Heart right ventricle (tissue), 16 donors: ENCODE measurements at regions not wholly inside any gene's neighbourhood (a gene's known extent, or its start where the extent isn't known, plus 50 kb on each side); places are given as distances from the start of the nearest gene placed in this dataset.

Experiments
- ATAC-seq, 8 donors: fragments of 200-7000 bp; cut with Tn5 transposase; one replicate each; pipeline ENCODE4 v1.9.1; 2020; ENCODE audit warnings: mild to moderate bottlenecking in 8 of 8, moderate library complexity in 8 of 8, moderate number of reproducible peaks in 1 of 8
- DNase-seq, 2 donors: peaks; one replicate each; pipeline ENCODE4 v3.0.0-alpha.2; 2020
- H3K27ac ChIP-seq, 10 donors: fragments of 200-600 bp; sonication (generic) in 2 of 10; one replicate each; pipeline versions ENCODE4 v1.5.0 to v1.8.0; 2020 to 2022; ENCODE audit warnings: mild to moderate bottlenecking in 3 of 10
- H3K27me3 ChIP-seq, 7 donors: fragments of 200-600 bp; one replicate each; pipeline ENCODE4 v1.8.0; 2021 to 2022; ENCODE audit warnings: mild to moderate bottlenecking in 2 of 7
- H3K36me3 ChIP-seq, 9 donors: fragments of 200-600 bp; sonication (generic) in 1 of 9; one replicate each; pipeline versions ENCODE4 v1.5.0 to v1.8.0; 2020 to 2022; ENCODE audit warnings: mild to moderate bottlenecking in 2 of 9
- H3K4me1 ChIP-seq, 9 donors: fragments of 200-600 bp; sonication (generic) in 1 of 9; one replicate each; pipeline versions ENCODE4 v1.5.0 to v1.8.0; 2020 to 2022; ENCODE audit warnings: mild to moderate bottlenecking in 4 of 9
- H3K4me3 ChIP-seq, 10 donors: fragments of 200-600 bp; sonication (generic) in 2 of 10; one replicate each; pipeline versions ENCODE4 v1.5.0 to v1.8.0; 2020 to 2022; ENCODE audit warnings: mild to moderate bottlenecking in 7 of 10, moderate library complexity in 2 of 10
- H3K9me3 ChIP-seq, 11 donors: fragments of 200-600 bp in 10 of 11; sonication (generic) in 2 of 11; one replicate each; pipeline versions ENCODE4 v1.5.0 to v1.8.0; 2013 to 2022; ENCODE audit warnings: mild to moderate bottlenecking in 2 of 11, control low read depth in 1 of 11, moderate library complexity in 1 of 11
- WGBS, 2 donors: extraction: QIAGEN DNeasy Blood & Tissue Kit; methylation state at CpG; one replicate each; pipeline ENCODE4 v1.1.7; 2013; ENCODE audit warnings: inconsistent platforms in 1 of 2; 5-methylcytosine and 5-hydroxymethylcytosine counted together
- intact Hi-C, 10 donors: fragments of 100-400 bp; cut with DNase I; formaldehyde crosslinking; loops; one replicate each; pipeline versions ENCODE4 v1.11.1 to v1.14.2; 2022
- TF ChIP-seq, protein P1 (sequence below), 9 donors: fragments of 200-600 bp; sonication (generic) in 2 of 9; IDR thresholded peaks; one replicate each; pipeline versions ENCODE4 v1.5.0 to v1.8.0; 2021 to 2022; ENCODE audit warnings: antibody characterized with exemption in 9 of 9, mild to moderate bottlenecking in 5 of 9, moderate library complexity in 1 of 9
- donor health status: Arrhythmogenic right ventricular cardiomyopathy.
- donor health status: ischemic (EF 13 %, LVEDD 7.1; RV severe dilation, severe dysfunction).
- donor health status: healthy with polysubstance abuse.
- donor health status: DM: no; HTN: yes; CAD: no.
- donor health status: DM: no; HTN: no; CAD: no.
- donor health status: ischemic (EF 25% LVEDD 6.9; RV normal size, moderate dysfunction).
- donor health status: ischemic (EF 25% LVEDD 5.7; RV mildly dilated, moderate dysfunction).
- donor health status: healthy.
- donor health status: DM: yes; HTN: yes; CAD: no.
- donor health status: Ischemic cardiomyopathy.
- donor health status: ischemic (EF 35%, LVEDD 5.7; RV mildly dilated, moderate dysfunction).
- donor health status: nonischemic (EF 11% LVEDD 7.7; RV severe dilation, severe dysfunction).
- donor health status: DM: yes; HTN: yes; CAD: no.
- donor health status: PGD.
- donor health status: ischemic (EF 29% LVEDD 5.4; RV normal size, mild dysfunction).
- donor health status: nonischemic (EF 23%, LVEDD 6.1; RV moderate dilation, normal function).

DNA sequence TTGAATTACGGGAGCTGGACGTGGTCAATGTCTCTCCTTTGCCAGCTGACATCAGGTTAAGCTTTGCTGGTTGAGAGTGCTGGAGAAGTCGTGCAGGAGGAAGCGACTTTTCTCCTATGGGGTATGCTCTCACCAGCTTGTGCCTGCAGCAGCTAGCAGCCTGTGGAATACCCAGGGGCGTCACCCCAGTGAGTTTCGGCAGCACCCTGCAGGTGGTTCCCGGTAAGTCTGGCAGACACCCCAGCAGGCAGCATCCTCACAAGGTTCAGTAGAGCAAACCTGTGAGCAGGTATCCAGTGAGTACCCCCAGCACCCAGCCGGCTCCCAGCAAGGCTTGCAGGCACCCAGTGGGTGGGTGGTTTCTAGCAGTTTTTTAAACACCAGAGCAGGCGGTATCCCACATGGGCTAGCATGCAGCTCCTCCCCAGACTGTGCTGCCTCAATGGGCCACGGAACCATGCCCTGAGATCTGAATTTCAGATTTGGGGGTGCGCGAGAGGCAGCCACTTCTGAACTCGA is 74.8 kb upstream of the SVIL start:
- 90 to 92% methylated on average over 13 of the region's 13 CpGs for WGBS, 2 donors
- TF ChIP-seq, protein P1, sequence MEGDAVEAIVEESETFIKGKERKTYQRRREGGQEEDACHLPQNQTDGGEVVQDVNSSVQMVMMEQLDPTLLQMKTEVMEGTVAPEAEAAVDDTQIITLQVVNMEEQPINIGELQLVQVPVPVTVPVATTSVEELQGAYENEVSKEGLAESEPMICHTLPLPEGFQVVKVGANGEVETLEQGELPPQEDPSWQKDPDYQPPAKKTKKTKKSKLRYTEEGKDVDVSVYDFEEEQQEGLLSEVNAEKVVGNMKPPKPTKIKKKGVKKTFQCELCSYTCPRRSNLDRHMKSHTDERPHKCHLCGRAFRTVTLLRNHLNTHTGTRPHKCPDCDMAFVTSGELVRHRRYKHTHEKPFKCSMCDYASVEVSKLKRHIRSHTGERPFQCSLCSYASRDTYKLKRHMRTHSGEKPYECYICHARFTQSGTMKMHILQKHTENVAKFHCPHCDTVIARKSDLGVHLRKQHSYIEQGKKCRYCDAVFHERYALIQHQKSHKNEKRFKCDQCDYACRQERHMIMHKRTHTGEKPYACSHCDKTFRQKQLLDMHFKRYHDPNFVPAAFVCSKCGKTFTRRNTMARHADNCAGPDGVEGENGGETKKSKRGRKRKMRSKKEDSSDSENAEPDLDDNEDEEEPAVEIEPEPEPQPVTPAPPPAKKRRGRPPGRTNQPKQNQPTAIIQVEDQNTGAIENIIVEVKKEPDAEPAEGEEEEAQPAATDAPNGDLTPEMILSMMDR (IDR thresholded peaks at IDR 0.05) = no peak
- no peaks in the 10 kb centered on the region for H3K9me3 ChIP-seq
- no peak overlapping the region for H3K27ac ChIP-seq
- H3K36me3 ChIP-seq = no peaks in the 10 kb centered on the region
- no peak overlapping the region for H3K4me3 ChIP-seq
- ATAC-seq = peak in 3 of 8 donors; percentile 24 to 38 (median 35)
- H3K27me3 ChIP-seq = no peaks in the 10 kb centered on the region
- no peak for DNase-seq
- intact Hi-C loops = no loop called here
- H3K4me1 ChIP-seq = peaks cover 0 to 11% (median 0%) of the 10 kb centered on the region in 9 donors

DNA sequence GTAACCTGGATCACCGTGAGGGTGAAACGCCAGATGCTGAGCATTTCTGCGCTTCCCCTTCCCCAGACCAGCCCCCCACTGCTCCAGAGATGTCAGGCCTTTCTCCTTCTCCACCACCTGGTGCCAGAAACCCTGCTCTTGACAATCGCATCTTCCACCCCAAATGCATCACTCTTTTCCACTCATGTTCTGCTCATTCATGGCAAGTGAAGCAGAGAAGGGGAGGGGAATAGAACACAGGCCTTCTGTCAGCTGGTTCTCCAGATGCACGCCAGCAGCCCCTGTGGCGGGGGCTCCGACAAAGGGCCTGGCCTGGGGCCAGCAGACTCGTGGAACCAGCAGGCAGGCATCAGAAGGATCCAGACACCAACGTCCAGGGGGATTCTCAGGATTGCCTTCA is 68.5 kb upstream of the SVIL start:
- TF ChIP-seq, protein P1 (IDR thresholded peaks at IDR 0.05) = no peak
- no peak overlapping the region for H3K4me3 ChIP-seq
- H3K27ac ChIP-seq = peak overlapping the region in 2 of 10 donors; percentile 2 to 7
- peaks cover 0 to 35% (median 14%) of the 10 kb centered on the region in 9 donors for H3K4me1 ChIP-seq
- H3K27me3 ChIP-seq = no peaks in the 10 kb centered on the region
- no peaks in the 10 kb centered on the region for H3K9me3 ChIP-seq
- intact Hi-C loops = no loop called here
- no peak for DNase-seq
- peak in 6 of 8 donors; percentile 7 to 73 (median 26) for ATAC-seq
- H3K36me3 ChIP-seq = no peaks in the 10 kb centered on the region
- 41 to 54% methylated on average over 9 of the region's 9 CpGs for WGBS, 2 donors

DNA sequence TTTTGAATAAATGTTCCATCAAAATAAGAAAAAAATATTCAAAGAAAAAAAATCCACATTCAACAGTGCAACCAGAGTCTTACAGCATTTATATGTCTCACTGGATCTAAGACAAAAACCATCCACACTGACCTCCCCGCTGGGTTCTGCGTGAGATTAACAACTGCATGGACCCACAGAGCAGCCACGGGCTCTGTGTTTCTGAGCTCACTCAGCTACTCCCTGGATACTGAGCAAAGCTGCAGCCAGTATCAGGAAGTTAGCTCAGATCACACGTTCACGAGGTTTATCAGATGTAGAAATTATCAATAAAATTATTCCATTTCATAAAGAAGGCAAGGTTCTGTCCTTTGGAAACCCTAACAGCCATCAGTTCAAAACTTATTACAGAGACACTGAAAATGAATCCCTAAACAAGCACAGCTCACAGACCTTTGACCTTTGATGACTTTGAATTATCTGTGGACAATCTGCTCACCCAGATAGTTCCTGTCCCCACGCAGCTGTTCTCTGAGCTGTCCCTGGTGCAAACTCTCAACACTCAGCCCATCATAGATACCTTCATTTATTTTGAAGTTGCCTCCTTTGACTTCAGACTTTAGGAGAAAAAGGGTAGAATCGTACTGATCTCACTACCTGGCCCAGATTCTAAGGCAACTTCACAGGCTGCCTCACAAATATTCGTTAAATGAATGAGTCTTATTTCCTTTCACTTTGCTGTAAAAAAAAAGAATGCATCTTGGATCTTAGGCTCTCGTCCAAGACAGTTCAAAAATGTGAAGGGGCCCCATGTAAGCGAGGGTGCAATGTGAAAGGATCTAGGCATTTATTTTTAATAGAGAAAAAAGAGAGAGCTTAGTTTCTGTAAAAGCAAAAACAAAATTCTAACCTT is 67.7 kb upstream of the SVIL start:
- Histone ChIP-seq H3K27me3 (no peaks in the 10 kb centered on the region), H3K27ac (peak overlapping the region in 2 of 10 donors; percentile 2 to 7), H3K9me3 (no peaks in the 10 kb centered on the region), H3K4me1 (peaks cover 0 to 35% (median 14%) of the 10 kb centered on the region in 9 donors), H3K4me3 (no peak overlapping the region), H3K36me3 (no peaks in the 10 kb centered on the region)
- DNase-seq = no peak
- peak in 3 of 8 donors; percentile 30 to 58 (median 33) for ATAC-seq
- intact Hi-C loops = no loop called here
- TF ChIP-seq, protein P1 (IDR thresholded peaks at IDR 0.05) = no peak
- WGBS, 2 donors = 42 to 52% methylated on average over 10 of the region's 10 CpGs

DNA sequence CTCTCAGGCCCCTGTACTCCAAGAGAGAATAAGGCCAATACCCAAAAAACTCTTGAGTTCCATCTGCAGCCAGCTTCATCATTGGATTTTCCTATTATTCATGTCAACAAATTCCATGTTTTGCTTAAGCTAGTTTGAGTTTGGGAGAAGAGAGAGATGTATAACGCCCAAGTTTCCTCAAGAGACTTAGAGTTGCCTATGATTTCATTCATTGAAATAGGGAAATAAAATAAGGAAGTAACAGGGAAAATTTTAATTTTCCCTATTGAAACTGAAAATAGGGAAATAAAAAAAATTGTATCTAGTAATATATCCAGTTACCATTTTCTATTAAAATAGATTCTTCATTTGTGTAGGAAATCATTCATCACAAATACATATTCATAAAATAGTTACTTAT is 66.5 kb upstream of the SVIL start:
- 85 to 87% methylated on average over 1 of the region's 1 CpG for WGBS, 2 donors
- H3K4me1 ChIP-seq = peaks cover 0 to 35% (median 14%) of the 10 kb centered on the region in 9 donors
- TF ChIP-seq, protein P1 (IDR thresholded peaks at IDR 0.05) = no peak

More for the DNA sequence above, 66.5 kb upstream of the SVIL start:
- Histone ChIP-seq H3K4me3 (no peak overlapping the region), H3K27me3 (no peaks in the 10 kb centered on the region), H3K27ac (no peak overlapping the region), H3K36me3 (no peaks in the 10 kb centered on the region), H3K9me3 (no peaks in the 10 kb centered on the region)
- intact Hi-C loops = no loop called here
- ATAC-seq (no peak), DNase-seq (no peak)
